ENCODE measurements at regions not wholly inside any gene's neighbourhood (a gene's known extent, or its start where the extent isn't known, plus 50 kb on each side); places are given as distances from the start of the nearest gene placed in this dataset.

DNA sequence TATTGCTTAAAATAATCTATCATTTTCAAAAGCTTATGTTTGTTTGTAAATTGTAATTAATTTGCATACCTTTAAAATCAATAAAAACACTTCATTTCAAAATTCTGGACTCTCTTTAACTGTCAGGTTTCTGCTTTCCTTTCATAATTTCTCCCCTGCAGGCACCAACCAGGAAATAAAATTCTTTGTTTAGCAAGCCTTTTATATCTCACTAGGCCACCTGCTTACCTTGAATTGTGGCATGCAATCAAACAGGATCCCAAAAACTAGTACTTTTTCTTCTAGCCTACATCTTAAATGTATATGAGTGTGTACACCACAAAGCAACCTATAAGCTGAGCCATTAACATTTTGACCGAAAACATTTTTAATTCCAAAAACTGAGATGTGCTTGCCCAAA, 233.1 kb downstream of the NR4A2 start:
- no peak for TF ChIP-seq CTCF (IDR thresholded peaks at IDR 0.05)
- TF ChIP-seq POLR2A (IDR thresholded peaks at IDR 0.05): no peak
